SH-SY5Y (cell line): ENCODE measurements at regions not wholly inside any gene's neighbourhood (a gene's known extent, or its start where the extent isn't known, plus 50 kb on each side); places are given as distances from the start of the nearest gene placed in this dataset.

Source experiments
- GATA2 ChIP-seq: IDR thresholded peaks from 2 replicates; pipeline ENCODE4 v1.6.1; 2011; ENCODE audit warnings: mild to moderate bottlenecking, low read depth, low read length
- GATA3 ChIP-seq: IDR thresholded peaks from 2 replicates; pipeline ENCODE4 v1.6.1; 2011; ENCODE audit warnings: low read depth, mild to moderate bottlenecking, low read length, moderate library complexity

- TF ChIP-seq GATA3: no peak
- no peak for TF ChIP-seq GATA2
Measured at GRCh38 chr2:217058791-217059755, 199.2 kb upstream of the TNP1 start.

- TF ChIP-seq GATA3 (no peak), GATA2 (no peak)
Measured at GRCh38 chr2:217057773-217058172, 197.9 kb upstream of the TNP1 start.

GRCh38 chr2:217055624-217056023 is 195.8 kb upstream of the TNP1 start:
- TF ChIP-seq GATA3 (no peak), GATA2 (no peak)

- no peak for TF ChIP-seq GATA2
Measured at GRCh38 chr2:217054791-217055190, 194.9 kb upstream of the TNP1 start.

- TF ChIP-seq GATA2 (no peak), GATA3 (no peak)
Measured at GRCh38 chr2:217052856-217053577, 193.2 kb upstream of the TNP1 start.

- TF ChIP-seq GATA3 (no peak), GATA2 (no peak)
Measured at GRCh38 chr2:217051416-217051815, 191.6 kb upstream of the TNP1 start.

GRCh38 chr2:217049956-217050355 is 190.1 kb upstream of the TNP1 start:
- TF ChIP-seq GATA3: no peak
- TF ChIP-seq GATA2: no peak

- TF ChIP-seq GATA3 (no peak), GATA2 (no peak)
Measured at GRCh38 chr2:217049422-217049821, 189.6 kb upstream of the TNP1 start.

GRCh38 chr2:217048730-217049129 is 188.9 kb upstream of the TNP1 start:
- TF ChIP-seq GATA3: no peak
- no peak for TF ChIP-seq GATA2

GRCh38 chr2:217047631-217048030 is 187.8 kb upstream of the TNP1 start:
- no peak for TF ChIP-seq GATA3

GRCh38 chr2:217047209-217047608 is 187.3 kb upstream of the TNP1 start:
- TF ChIP-seq GATA2: no peak
- TF ChIP-seq GATA3: no peak

GRCh38 chr2:217045700-217046475 is 186.0 kb upstream of the TNP1 start:
- no peak for TF ChIP-seq GATA3
- no peak for TF ChIP-seq GATA2

- TF ChIP-seq GATA3: no peak
- no peak for TF ChIP-seq GATA2
Measured at GRCh38 chr2:217040099-217040498, 180.2 kb upstream of the TNP1 start.

GRCh38 chr2:217038001-217038400 is 178.1 kb upstream of the TNP1 start:
- TF ChIP-seq GATA3 (no peak), GATA2 (no peak)
